KMS-11 (cell line): ENCODE measurements at regions not wholly inside any gene's neighbourhood (a gene's known extent, or its start where the extent isn't known, plus 50 kb on each side); places are given as distances from the start of the nearest gene placed in this dataset.

Source experiments
- H2AFZ ChIP-seq: fragments of 200-600 bp; sonication (generic); 2 replicates; pipeline ENCODE4 v1.6.1; 2016; ENCODE audit warnings: antibody characterized with exemption, mixed run types, low read depth
- H3K27ac ChIP-seq: fragments of 200-600 bp; sonication (generic); 2 replicates; pipeline ENCODE4 v1.6.1; 2016; ENCODE audit warnings: mild to moderate bottlenecking, mixed run types
- H3K27me3 ChIP-seq: fragments of 200-600 bp; sonication (generic); 2 replicates; pipeline ENCODE4 v1.6.1; 2017; ENCODE audit warnings: mild to moderate bottlenecking, low read depth, mixed run types, moderate library complexity; ENCODE audit not compliant: insufficient read depth
- H3K36me3 ChIP-seq: fragments of 200-600 bp; sonication (generic); 2 replicates; pipeline ENCODE4 v1.6.1; 2017; ENCODE audit warnings: mild to moderate bottlenecking, mixed run types; ENCODE audit not compliant: insufficient read depth
- H3K4me1 ChIP-seq: fragments of 200-600 bp; sonication (generic); 2 replicates; pipeline ENCODE4 v1.6.1; 2016; ENCODE audit warnings: mild to moderate bottlenecking, low read depth, mixed run types; ENCODE audit not compliant: poor library complexity, severe bottlenecking
- H3K4me2 ChIP-seq: fragments of 200-600 bp; sonication (generic); 2 replicates; pipeline ENCODE4 v1.7.0; 2016; ENCODE audit warnings: mild to moderate bottlenecking, mixed run types
- H3K4me3 ChIP-seq: fragments of 200-600 bp; sonication (generic); IDR thresholded peaks from 2 replicates; pipeline ENCODE4 v1.6.1; 2017; ENCODE audit warnings: low read depth, low read length, mixed read lengths; ENCODE audit not compliant: insufficient read depth
- H3K79me2 ChIP-seq: fragments of 200-600 bp; sonication (generic); 2 replicates; pipeline ENCODE4 v1.6.1; 2016; ENCODE audit warnings: low read depth, mixed run types; ENCODE audit not compliant: insufficient read depth
- H3K9ac ChIP-seq: fragments of 200-600 bp; sonication (generic); 2 replicates; pipeline ENCODE4 v1.6.1; 2016; ENCODE audit warnings: mild to moderate bottlenecking, mixed run types
- H4K20me1 ChIP-seq: fragments of 200-600 bp; sonication (generic); 2 replicates; pipeline ENCODE4 v1.6.1; 2016; ENCODE audit warnings: mild to moderate bottlenecking, mixed run types; ENCODE audit not compliant: insufficient read depth
- TF ChIP-seq, protein P1 (sequence below): fragments of 200-600 bp; sonication (generic); conservative IDR thresholded peaks from 2 replicates; pipeline ENCODE4 v1.6.1; 2017; ENCODE audit warnings: low read depth, mild to moderate bottlenecking, antibody characterized with exemption, low read length, moderate library complexity, mixed read lengths

DNA sequence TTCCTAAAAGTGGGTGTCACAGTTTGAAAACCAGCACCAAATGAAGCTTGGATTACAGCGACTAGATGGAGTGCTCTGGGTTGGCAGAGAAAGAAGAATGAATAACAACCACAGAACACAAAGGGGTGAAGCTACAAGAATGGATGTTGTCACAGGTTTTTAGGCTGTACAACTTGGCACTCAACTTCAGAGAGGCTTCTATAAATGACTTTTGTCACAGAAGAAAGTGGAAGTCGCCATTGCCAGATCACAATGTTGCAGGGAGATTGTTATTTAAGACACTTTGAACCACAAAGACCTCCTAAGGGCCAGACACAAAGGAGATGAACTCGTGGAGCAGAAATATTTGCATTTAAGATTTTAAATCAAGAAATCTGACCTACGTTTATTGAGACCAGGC lies 354.2 kb downstream of the CDH7 start:
- TF ChIP-seq, protein P1, sequence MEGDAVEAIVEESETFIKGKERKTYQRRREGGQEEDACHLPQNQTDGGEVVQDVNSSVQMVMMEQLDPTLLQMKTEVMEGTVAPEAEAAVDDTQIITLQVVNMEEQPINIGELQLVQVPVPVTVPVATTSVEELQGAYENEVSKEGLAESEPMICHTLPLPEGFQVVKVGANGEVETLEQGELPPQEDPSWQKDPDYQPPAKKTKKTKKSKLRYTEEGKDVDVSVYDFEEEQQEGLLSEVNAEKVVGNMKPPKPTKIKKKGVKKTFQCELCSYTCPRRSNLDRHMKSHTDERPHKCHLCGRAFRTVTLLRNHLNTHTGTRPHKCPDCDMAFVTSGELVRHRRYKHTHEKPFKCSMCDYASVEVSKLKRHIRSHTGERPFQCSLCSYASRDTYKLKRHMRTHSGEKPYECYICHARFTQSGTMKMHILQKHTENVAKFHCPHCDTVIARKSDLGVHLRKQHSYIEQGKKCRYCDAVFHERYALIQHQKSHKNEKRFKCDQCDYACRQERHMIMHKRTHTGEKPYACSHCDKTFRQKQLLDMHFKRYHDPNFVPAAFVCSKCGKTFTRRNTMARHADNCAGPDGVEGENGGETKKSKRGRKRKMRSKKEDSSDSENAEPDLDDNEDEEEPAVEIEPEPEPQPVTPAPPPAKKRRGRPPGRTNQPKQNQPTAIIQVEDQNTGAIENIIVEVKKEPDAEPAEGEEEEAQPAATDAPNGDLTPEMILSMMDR, result no peak
- Histone ChIP-seq H2AFZ (no peak overlapping the region), H3K79me2 (no peaks in the 10 kb centered on the region), H4K20me1 (no peaks in the 10 kb centered on the region; the same call in 1 of the 2 replicates), H3K4me2 (no peak overlapping the region), H3K9ac (no peak overlapping the region), H3K27me3 (no peaks in the 10 kb centered on the region), H3K36me3 (no peaks in the 10 kb centered on the region), H3K27ac (no peak overlapping the region), H3K4me3 (no peak overlapping the region), H3K4me1 (no peaks in the 10 kb centered on the region)

DNA sequence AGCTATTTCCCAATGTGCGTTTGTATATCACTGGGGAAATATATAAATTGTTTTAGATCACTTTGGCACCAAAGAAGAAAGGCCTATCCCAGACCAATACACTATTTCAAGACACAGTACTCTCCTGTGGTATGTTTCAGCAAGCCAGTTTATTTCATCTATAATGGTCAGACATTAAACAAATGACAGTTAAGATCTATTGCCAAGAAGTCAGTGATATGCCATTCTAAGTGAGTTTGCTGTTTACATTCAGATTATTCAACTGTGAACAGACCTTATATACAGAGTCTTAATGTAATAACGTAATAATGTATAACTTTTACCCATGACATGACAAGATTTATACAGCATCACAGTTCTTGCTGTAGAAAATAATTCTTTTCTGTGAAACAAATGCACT lies 352.7 kb downstream of the CDH7 start:
- no peaks in the 10 kb centered on the region for H4K20me1 ChIP-seq
- no peak overlapping the region for H3K9ac ChIP-seq
- no peak overlapping the region for H2AFZ ChIP-seq
- no peaks in the 10 kb centered on the region for H3K36me3 ChIP-seq
- H3K4me2 ChIP-seq, result no peak overlapping the region
- no peaks in the 10 kb centered on the region for H3K4me1 ChIP-seq
- TF ChIP-seq, protein P1, result no peak
- H3K27me3 ChIP-seq, result no peaks in the 10 kb centered on the region
- no peaks in the 10 kb centered on the region for H3K79me2 ChIP-seq
- H3K4me3 ChIP-seq, result no peak overlapping the region
- no peak overlapping the region for H3K27ac ChIP-seq

DNA sequence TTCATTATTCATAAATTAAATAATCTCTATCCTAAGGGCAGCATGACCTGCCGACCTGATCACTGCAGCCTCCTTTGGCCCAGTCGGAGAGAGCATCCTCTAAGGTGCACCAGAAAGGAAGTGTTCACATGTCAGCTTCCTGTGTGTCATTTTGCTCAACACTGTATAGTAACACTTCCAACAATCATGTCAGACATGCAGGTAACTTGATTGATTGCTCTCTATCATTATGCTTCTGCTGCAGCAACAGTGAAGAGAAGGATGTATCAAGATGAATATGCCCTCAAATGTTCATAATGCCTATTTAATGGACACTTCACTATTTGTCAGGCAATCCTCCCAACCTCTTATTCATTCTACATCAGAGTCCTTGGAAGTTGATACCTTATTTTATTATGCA lies 332.3 kb downstream of the CDH7 start:
- TF ChIP-seq, protein P1, result no peak
- H2AFZ ChIP-seq, result no peak overlapping the region
- H3K4me3 ChIP-seq, result no peak overlapping the region
- no peaks in the 10 kb centered on the region for H3K36me3 ChIP-seq
- no peaks in the 10 kb centered on the region for H3K27me3 ChIP-seq
- H4K20me1 ChIP-seq, result no peaks in the 10 kb centered on the region
- no peaks in the 10 kb centered on the region for H3K4me1 ChIP-seq
- no peak overlapping the region for H3K4me2 ChIP-seq
- H3K27ac ChIP-seq, result no peak overlapping the region
- H3K79me2 ChIP-seq, result no peaks in the 10 kb centered on the region
- no peak overlapping the region for H3K9ac ChIP-seq

DNA sequence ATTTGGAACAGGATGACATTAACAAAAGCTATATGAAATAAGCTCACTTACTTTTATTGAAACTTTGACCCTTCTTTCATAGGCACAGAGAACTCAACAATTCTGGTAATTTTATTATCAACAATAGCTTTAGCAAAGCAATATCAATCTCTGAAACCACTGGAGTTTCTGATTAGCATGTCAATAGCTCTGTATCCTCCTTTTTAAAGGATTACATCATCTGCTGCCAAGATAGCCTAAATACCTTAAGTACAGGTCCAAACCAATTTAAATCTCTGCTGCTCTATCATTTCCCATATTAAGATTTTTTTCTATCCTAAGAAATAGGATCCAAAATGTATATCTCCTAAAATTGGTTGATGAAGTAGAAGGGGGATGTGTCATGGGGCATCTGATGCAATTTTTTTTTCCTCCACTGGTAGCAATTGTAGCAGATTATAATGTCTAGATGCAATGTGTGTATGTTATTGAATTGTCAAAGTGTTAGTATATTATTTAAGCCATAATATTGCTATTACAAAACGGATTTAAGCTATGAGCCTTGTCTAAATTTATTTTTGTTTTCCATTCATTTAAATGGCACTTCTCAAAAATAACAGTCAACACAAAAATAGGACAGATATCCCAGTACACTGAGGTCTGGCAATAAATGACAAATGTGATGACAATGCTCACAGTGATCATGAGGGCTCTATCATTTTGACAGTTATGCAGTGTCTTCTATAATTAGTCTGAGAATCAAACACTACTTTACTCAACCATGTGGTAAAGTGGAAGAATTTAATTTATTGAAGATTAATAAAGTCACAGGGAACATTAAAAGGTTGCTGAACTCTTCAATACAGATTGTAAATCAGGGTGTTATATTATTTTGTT lies 328.4 kb downstream of the CDH7 start:
- H3K27ac ChIP-seq, result no peak overlapping the region
- TF ChIP-seq, protein P1, result no peak
- H2AFZ ChIP-seq, result no peak overlapping the region
- no peaks in the 10 kb centered on the region for H3K27me3 ChIP-seq
- H3K4me3 ChIP-seq, result no peak overlapping the region
- H3K9ac ChIP-seq, result no peak overlapping the region
- H3K36me3 ChIP-seq, result no peaks in the 10 kb centered on the region
- H3K4me1 ChIP-seq, result no peaks in the 10 kb centered on the region
- H3K4me2 ChIP-seq, result no peak overlapping the region
- no peaks in the 10 kb centered on the region for H3K79me2 ChIP-seq
- no peaks in the 10 kb centered on the region for H4K20me1 ChIP-seq
